OCI-LY7 (cell line): ENCODE measurements at regions not wholly inside any gene's neighbourhood (a gene's known extent, or its start where the extent isn't known, plus 50 kb on each side); places are given as distances from the start of the nearest gene placed in this dataset.

Experiments
- CTCF ChIP-seq: fragments of 200-600 bp; sonication (generic); conservative IDR thresholded peaks from 2 replicates; pipeline ENCODE4 v1.5.1; 2014; ENCODE audit warnings: mild to moderate bottlenecking, antibody characterized with exemption, low read length, moderate library complexity, mixed read lengths
- EZH2phosphoT487 ChIP-seq: fragments of 200-600 bp; sonication (generic); IDR thresholded peaks from 2 replicates; pipeline ENCODE4 v1.6.1; 2018; ENCODE audit warnings: low read depth, borderline replicate concordance, mild to moderate bottlenecking, mixed run types, antibody characterized with exemption, low read length, moderate library complexity, mixed read lengths

DNA sequence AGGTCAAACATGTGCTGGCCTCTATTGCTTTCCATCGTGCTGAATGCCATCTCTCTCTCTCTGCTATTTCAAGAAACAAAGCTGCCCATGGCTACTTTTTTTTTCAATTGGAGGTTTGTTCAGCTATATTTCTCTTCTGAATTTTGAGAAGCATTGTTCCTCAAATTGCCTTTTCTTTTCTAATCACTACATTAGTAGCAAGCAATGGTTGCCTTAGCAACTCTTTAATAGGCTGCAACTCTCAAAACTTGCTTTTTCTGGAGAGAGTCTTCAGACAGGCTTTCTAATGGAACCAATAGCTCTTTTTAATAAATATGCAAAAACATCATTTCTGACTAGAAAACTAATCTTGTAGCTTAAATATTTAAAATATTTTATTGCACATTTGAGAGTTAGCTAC, 439.0 kb downstream of the LRRIQ3 start:
- no peak for TF ChIP-seq CTCF
- TF ChIP-seq EZH2phosphoT487 = no peak
